ENCODE measurements at regions not wholly inside any gene's neighbourhood (a gene's known extent, or its start where the extent isn't known, plus 50 kb on each side); places are given as distances from the start of the nearest gene placed in this dataset.

DNA sequence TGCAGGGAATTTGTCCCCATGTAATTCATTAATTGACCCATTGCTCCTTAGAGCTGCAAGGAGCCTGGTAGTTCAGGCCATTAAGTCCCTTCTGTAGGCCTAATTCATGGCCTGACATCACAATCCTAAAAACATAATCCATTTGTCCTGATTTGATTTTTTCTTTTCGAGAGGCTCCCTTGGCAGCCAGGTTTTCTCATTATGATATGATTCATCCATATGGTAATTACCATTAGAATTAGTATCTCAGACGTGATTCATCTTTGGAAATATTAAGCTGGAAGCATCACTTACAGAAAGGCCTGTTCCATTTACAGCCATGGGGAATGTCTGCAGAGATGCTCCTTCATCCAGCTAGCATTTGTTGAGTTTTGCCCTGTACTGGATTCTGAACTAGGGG is 128.5 kb downstream of the PLCE1 start:
- TF ChIP-seq, protein P1, sequence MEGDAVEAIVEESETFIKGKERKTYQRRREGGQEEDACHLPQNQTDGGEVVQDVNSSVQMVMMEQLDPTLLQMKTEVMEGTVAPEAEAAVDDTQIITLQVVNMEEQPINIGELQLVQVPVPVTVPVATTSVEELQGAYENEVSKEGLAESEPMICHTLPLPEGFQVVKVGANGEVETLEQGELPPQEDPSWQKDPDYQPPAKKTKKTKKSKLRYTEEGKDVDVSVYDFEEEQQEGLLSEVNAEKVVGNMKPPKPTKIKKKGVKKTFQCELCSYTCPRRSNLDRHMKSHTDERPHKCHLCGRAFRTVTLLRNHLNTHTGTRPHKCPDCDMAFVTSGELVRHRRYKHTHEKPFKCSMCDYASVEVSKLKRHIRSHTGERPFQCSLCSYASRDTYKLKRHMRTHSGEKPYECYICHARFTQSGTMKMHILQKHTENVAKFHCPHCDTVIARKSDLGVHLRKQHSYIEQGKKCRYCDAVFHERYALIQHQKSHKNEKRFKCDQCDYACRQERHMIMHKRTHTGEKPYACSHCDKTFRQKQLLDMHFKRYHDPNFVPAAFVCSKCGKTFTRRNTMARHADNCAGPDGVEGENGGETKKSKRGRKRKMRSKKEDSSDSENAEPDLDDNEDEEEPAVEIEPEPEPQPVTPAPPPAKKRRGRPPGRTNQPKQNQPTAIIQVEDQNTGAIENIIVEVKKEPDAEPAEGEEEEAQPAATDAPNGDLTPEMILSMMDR (IDR thresholded peaks at IDR 0.05) = no peak
- TF ChIP-seq EP300 (IDR thresholded peaks at IDR 0.05) = no peak
